ENCODE measurements at regions not wholly inside any gene's neighbourhood (a gene's known extent, or its start where the extent isn't known, plus 50 kb on each side); places are given as distances from the start of the nearest gene placed in this dataset.

DNA sequence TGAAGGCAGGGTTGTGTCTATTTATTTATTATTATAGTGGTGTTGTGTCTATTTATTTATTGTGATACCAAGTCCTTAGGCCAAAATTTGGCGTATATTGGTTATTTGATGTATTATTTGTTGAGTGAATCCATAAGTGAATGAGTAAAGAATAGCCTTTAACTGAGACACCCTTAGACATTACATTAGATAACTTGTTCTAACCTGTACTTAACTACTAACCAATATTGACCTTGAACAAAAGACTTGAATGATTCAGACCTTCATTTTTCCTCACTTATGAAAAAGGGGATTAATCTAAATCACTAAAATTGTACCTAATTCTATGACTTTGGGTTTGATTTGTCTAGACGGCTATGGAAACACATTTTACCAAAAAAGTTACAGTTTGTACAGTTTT, 370.5 kb downstream of the JRKL start:
- no peaks in the 10 kb centered on the region for H3K27me3 ChIP-seq (ENCODE audit: low read length)
- no peaks in the 10 kb centered on the region for H3K79me2 ChIP-seq (ENCODE audit: insufficient read depth, low read length)
- no peak overlapping the region for H3K4me2 ChIP-seq (ENCODE audit: low read depth, low read length, poor library complexity, severe bottlenecking)
- H3F3A ChIP-seq (ENCODE audit: insufficient read depth) = no peaks in the 10 kb centered on the region
- H3K9me2 ChIP-seq (replicated peaks; ENCODE audit: insufficient read depth, low read length) = no peaks in the 10 kb centered on the region
- no peak overlapping the region for H3K27ac ChIP-seq (ENCODE audit: low read depth, low read length)
- H3K4me3 ChIP-seq (ENCODE audit: insufficient read depth, low read length, poor library complexity, severe bottlenecking) = no peak overlapping the region
- H3K9me3 ChIP-seq (ENCODE audit: insufficient read depth, low read length) = no peaks in the 10 kb centered on the region
- no peak for TF ChIP-seq EZH2phosphoT487 (conservative IDR thresholded peaks at IDR 0.05; ENCODE audit: low read length)
- TF ChIP-seq, protein P1, sequence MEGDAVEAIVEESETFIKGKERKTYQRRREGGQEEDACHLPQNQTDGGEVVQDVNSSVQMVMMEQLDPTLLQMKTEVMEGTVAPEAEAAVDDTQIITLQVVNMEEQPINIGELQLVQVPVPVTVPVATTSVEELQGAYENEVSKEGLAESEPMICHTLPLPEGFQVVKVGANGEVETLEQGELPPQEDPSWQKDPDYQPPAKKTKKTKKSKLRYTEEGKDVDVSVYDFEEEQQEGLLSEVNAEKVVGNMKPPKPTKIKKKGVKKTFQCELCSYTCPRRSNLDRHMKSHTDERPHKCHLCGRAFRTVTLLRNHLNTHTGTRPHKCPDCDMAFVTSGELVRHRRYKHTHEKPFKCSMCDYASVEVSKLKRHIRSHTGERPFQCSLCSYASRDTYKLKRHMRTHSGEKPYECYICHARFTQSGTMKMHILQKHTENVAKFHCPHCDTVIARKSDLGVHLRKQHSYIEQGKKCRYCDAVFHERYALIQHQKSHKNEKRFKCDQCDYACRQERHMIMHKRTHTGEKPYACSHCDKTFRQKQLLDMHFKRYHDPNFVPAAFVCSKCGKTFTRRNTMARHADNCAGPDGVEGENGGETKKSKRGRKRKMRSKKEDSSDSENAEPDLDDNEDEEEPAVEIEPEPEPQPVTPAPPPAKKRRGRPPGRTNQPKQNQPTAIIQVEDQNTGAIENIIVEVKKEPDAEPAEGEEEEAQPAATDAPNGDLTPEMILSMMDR (IDR thresholded peaks at IDR 0.05; ENCODE audit: insufficient read depth, low read length, poor library complexity, severe bottlenecking) = no peak
- H3K9ac ChIP-seq (ENCODE audit: low read length) = no peak overlapping the region
- no peaks in the 10 kb centered on the region for H4K20me1 ChIP-seq (ENCODE audit: low read depth, low read length)
- no peak overlapping the region for H2AFZ ChIP-seq (ENCODE audit: low read depth, low read length, severe bottlenecking)
- no peaks in the 10 kb centered on the region for H3K36me3 ChIP-seq (ENCODE audit: low read length)

DNA sequence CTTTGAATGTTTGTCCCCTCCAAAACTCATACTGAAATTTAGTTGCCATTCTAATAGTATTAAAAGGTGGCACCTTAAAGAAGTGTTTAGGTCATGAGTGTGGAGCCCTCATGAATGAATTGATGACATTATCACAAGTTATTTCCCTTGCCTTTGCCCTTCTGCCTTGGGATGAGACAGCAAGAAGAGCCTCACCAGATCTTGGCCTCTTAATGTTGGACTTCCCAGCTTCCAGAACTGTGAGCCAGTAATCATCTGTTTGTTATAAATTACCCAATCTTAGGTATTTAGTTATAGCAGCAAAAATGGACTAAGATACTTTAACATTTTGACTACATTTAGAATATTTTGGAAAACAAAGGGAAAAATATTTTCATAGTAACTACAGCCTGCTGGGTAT, 371.0 kb downstream of the JRKL start:
- no peaks in the 10 kb centered on the region for H3K79me2 ChIP-seq (ENCODE audit: insufficient read depth, low read length)
- no peak overlapping the region for H3K27ac ChIP-seq (ENCODE audit: low read depth, low read length)
- no peaks in the 10 kb centered on the region for H3K36me3 ChIP-seq (ENCODE audit: low read length)
- H3K9me2 ChIP-seq (replicated peaks; ENCODE audit: insufficient read depth, low read length) = no peaks in the 10 kb centered on the region
- H2AFZ ChIP-seq (ENCODE audit: low read depth, low read length, severe bottlenecking) = no peak overlapping the region
- no peak overlapping the region for H3K4me2 ChIP-seq (ENCODE audit: low read depth, low read length, poor library complexity, severe bottlenecking)
- H3K9me3 ChIP-seq (ENCODE audit: insufficient read depth, low read length) = no peaks in the 10 kb centered on the region
- H3K27me3 ChIP-seq (ENCODE audit: low read length) = no peaks in the 10 kb centered on the region
- H3F3A ChIP-seq (ENCODE audit: insufficient read depth) = no peaks in the 10 kb centered on the region
- TF ChIP-seq, protein P1 (IDR thresholded peaks at IDR 0.05; ENCODE audit: insufficient read depth, low read length, poor library complexity, severe bottlenecking) = no peak
- TF ChIP-seq EZH2phosphoT487 (conservative IDR thresholded peaks at IDR 0.05; ENCODE audit: low read length) = no peak
- no peak overlapping the region for H3K4me3 ChIP-seq (ENCODE audit: insufficient read depth, low read length, poor library complexity, severe bottlenecking)
- no peak overlapping the region for H3K9ac ChIP-seq (ENCODE audit: low read length)
- H4K20me1 ChIP-seq (ENCODE audit: low read depth, low read length) = no peaks in the 10 kb centered on the region

DNA sequence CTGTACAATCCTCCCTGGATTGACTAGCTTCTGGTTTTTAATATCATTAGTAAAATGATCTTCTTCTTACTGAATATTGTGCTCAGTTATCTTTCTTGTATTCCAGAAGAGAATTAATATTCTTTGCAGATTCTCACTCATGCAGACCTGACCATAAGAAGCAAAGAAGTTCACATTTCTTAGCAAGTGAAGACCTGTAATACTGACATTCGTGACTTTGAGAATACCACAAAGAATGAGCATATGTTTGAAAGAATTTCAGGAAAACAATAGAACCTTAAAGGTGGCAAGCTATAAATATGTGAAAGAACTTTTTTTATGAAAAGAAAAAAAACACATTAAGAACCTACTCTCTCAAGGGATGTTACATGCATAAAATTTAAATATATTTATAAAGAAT, 371.6 kb downstream of the JRKL start:
- no peak overlapping the region for H3K4me2 ChIP-seq (ENCODE audit: low read depth, low read length, poor library complexity, severe bottlenecking)
- H2AFZ ChIP-seq (ENCODE audit: low read depth, low read length, severe bottlenecking) = no peak overlapping the region
- no peaks in the 10 kb centered on the region for H3K9me3 ChIP-seq (ENCODE audit: insufficient read depth, low read length)
- H3K9ac ChIP-seq (ENCODE audit: low read length) = no peak overlapping the region
- no peaks in the 10 kb centered on the region for H3K27me3 ChIP-seq (ENCODE audit: low read length)
- H4K20me1 ChIP-seq (ENCODE audit: low read depth, low read length) = no peaks in the 10 kb centered on the region
- H3K9me2 ChIP-seq (replicated peaks; ENCODE audit: insufficient read depth, low read length) = no peaks in the 10 kb centered on the region
- no peaks in the 10 kb centered on the region for H3K79me2 ChIP-seq (ENCODE audit: insufficient read depth, low read length)
- H3F3A ChIP-seq (ENCODE audit: insufficient read depth) = no peaks in the 10 kb centered on the region
- no peak for TF ChIP-seq EZH2phosphoT487 (conservative IDR thresholded peaks at IDR 0.05; ENCODE audit: low read length)
- TF ChIP-seq, protein P1 (IDR thresholded peaks at IDR 0.05; ENCODE audit: insufficient read depth, low read length, poor library complexity, severe bottlenecking) = no peak
- H3K27ac ChIP-seq (ENCODE audit: low read depth, low read length) = no peak overlapping the region
- H3K4me3 ChIP-seq (ENCODE audit: insufficient read depth, low read length, poor library complexity, severe bottlenecking) = no peak overlapping the region
- H3K36me3 ChIP-seq (ENCODE audit: low read length) = no peaks in the 10 kb centered on the region
